ENCODE measurements at regions not wholly inside any gene's neighbourhood (a gene's known extent, or its start where the extent isn't known, plus 50 kb on each side); places are given as distances from the start of the nearest gene placed in this dataset.

- H3K56ac ChIP-seq (ENCODE audit: insufficient read length, low read depth, low read length), result no peak overlapping the region
- Mint-ChIP-seq H3K36me3 (ENCODE audit: insufficient read depth in 1 of 3, low read depth in 3 of 3) (peaks cover 3 to 11% (median 5%) of the 10 kb centered on the region in 3 experiments; a peak in 5 of 7 replicates), H3K4me1 (no peaks in the 10 kb centered on the region), H3K27ac (no peak overlapping the region), H3K27me3 (ENCODE audit: low read depth) (no peaks in the 10 kb centered on the region), H3K4me3 (no peak overlapping the region), H3K9me3 (peaks cover 9% of the 10 kb centered on the region in 2 experiments; a peak in 4 of 5 replicates)
- H4K20me1 ChIP-seq (ENCODE audit: control insufficient read depth, insufficient read depth, insufficient read length), result no peaks in the 10 kb centered on the region
- H4K8ac ChIP-seq (replicated peaks; ENCODE audit: insufficient read length, low read depth, low read length), result no peak overlapping the region
- no peak overlapping the region for H2BK15ac ChIP-seq (ENCODE audit: low read depth, low read length)
- no peak overlapping the region for H2BK120ac ChIP-seq (ENCODE audit: low read depth, low read length, poor library complexity, severe bottlenecking)
- H2BK12ac ChIP-seq (ENCODE audit: insufficient read length, low read depth, low read length), result no peak overlapping the region
- H3K79me2 ChIP-seq (ENCODE audit: insufficient read depth, low read length), result no peaks in the 10 kb centered on the region
- H3K4ac ChIP-seq (ENCODE audit: low read depth, low read length), result no peak overlapping the region
- H3K9ac ChIP-seq (ENCODE audit: extremely low read depth, insufficient read length, low read length), result no peak overlapping the region
- no peak overlapping the region for H4K91ac ChIP-seq (ENCODE audit: insufficient read length, low read depth, low read length)
- no CpG with 5 or more reads among the region's 4 CpGs for WGBS (ENCODE audit: extremely low coverage, insufficient read length, low lambda C conversion rate)
- no peak overlapping the region for H3K18ac ChIP-seq (ENCODE audit: insufficient read length, low read depth, low read length)
- H3K14ac ChIP-seq (ENCODE audit: insufficient read depth, low read length), result no peak overlapping the region
- H3K4me1 ChIP-seq (ENCODE audit: insufficient read depth, low read length), result no peaks in the 10 kb centered on the region
- no peaks in the 10 kb centered on the region for H3K79me1 ChIP-seq (ENCODE audit: insufficient read depth, low read depth, low read length, poor library complexity, severe bottlenecking)
- no peaks in the 10 kb centered on the region for H3K23me2 ChIP-seq (ENCODE audit: insufficient read length, low read depth, low read length, poor library complexity, severe bottlenecking)
- no peak overlapping the region for H3K23ac ChIP-seq (ENCODE audit: insufficient read length, low read depth, low read length)
- TF ChIP-seq CTCF (conservative IDR thresholded peaks at IDR 0.05), result no peak
- H3K9me3 ChIP-seq (ENCODE audit: control insufficient read depth, low read depth, low read length), result no peaks in the 10 kb centered on the region
- no peak overlapping the region for H2AFZ ChIP-seq (ENCODE audit: low read length)
- H3K27ac ChIP-seq (ENCODE audit: insufficient read length, low read depth, low read length), result no peak overlapping the region
- no peak overlapping the region for H2BK5ac ChIP-seq (ENCODE audit: insufficient read length, low read length)
- H2AK5ac ChIP-seq (ENCODE audit: insufficient read length, low read length), result no peak overlapping the region
- H4K5ac ChIP-seq (ENCODE audit: insufficient read length, low read depth, low read length), result no peak overlapping the region
- DNase-seq, result no peak
- no peak overlapping the region for H3T11ph ChIP-seq (ENCODE audit: low read length)
- H3K27me3 ChIP-seq (ENCODE audit: insufficient read depth, low read length), result no peaks in the 10 kb centered on the region
- no peak overlapping the region for H3K4me2 ChIP-seq (ENCODE audit: insufficient read depth, insufficient read length, low read length)
- H2BK20ac ChIP-seq (ENCODE audit: low read depth, low read length, poor library complexity, severe bottlenecking), result no peak overlapping the region
These were observed 197.9 kb upstream of the VRK2 start for GRCh38 chr2:57848723-57849122.

Data from H9 (cell line).